GM19239 (cell line): ENCODE measurements at regions not wholly inside any gene's neighbourhood (a gene's known extent, or its start where the extent isn't known, plus 50 kb on each side); places are given as distances from the start of the nearest gene placed in this dataset.

Source experiments
- DNase-seq: peaks from one replicate; pipeline ENCODE4 v3.0.0; 2011; ENCODE audit warnings: low spot score; ENCODE audit not compliant: insufficient read length
- FAIRE-seq: peaks from 2 replicates; lab custom pipeline; 2011; peaks lifted over from hg19 to GRCh38; lab: Jason Lieb, UNC

DNA sequence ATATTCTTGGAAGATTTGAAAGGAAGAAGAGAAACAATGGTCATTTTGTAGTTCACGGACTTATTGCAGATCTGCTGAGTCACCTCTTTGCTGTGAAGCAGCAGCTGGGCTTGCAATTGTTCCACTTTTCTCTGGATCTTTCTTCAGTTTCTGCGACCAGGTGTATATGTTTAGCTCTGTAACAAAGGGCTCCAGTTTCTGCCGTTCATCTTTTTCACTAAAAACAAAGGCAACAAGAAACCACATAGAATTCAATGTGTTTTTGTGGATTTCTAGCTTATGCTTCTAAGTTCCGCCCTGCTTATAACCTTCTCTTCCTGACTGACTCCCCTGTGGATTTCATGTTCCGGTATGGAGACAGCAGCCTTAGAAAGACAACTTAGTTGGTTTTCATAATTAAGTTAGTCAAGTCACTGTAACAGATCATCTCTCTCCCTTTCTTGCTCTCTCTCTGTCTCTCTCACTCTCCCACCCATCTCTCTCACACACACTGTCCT, 121.6 kb upstream of the EPHA5 start:
- no peak for FAIRE-seq
- no peak for DNase-seq

DNA sequence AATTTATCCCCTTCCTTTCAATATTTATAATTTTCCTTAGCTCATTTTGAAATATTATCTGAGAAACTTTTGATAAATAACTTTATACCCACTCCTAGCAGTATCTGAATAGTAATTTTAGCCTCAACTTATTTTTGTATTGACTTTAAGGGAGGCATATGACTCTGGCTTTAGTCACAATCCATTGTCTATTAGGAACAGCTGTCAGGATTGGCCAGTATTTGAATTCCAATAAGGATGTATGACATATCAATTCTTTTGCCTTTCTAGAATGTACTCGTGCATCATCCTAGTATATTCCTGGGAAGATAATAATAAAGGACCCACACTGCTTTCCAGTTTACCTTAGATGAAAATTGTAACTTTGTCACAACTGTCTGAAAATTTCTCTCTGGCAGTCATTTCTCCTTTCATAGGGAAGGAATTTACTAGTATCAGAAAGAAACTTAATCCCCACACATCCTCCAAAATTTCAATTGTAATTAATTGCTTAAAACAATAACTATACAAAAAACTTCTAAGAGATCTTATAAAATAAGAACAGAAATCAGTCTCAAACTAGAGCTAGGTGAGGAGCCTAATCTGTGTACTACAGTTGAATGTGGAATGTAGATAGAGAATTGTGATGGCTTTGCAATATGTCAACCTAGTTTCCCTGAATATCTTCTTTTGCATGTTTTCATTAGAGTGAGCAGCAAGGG, 121.0 kb upstream of the EPHA5 start:
- DNase-seq (no peak), FAIRE-seq (no peak)

- FAIRE-seq (no peak), DNase-seq (no peak)
Measured at GRCh38 chr4:65789805-65790204, 119.5 kb upstream of the EPHA5 start.

DNA sequence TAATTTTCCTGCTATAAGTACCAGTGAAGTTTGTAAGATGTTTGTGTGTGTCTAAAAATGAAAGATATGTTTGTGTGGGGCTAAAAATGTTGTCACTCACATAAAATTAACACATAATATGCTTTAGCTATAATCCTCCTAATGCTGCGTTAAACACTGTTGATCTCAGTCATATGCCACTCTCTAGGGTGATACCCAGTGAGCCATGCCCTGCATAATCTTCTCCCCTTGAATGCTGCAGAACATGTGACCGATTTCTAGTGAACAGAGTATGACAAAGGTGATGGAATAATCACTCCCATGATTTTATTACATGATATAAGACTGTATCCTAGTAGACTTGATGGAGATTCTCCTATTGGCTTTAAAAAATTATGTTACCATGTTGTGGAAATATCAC, 119.1 kb upstream of the EPHA5 start:
- FAIRE-seq (no peak), DNase-seq (no peak)

GRCh38 chr4:65777270-65777669, 107.0 kb upstream of the EPHA5 start:
- DNase-seq: no peak
- FAIRE-seq: no peak

- DNase-seq: no peak
- FAIRE-seq: no peak
Measured at GRCh38 chr4:65773636-65774035, 103.3 kb upstream of the EPHA5 start.

GRCh38 chr4:65747386-65747785, 77.1 kb upstream of the EPHA5 start:
- FAIRE-seq: no peak
- no peak for DNase-seq

GRCh38 chr4:65738134-65738533, 67.8 kb upstream of the EPHA5 start:
- FAIRE-seq (no peak), DNase-seq (no peak)

GRCh38 chr4:65737672-65738071, 67.4 kb upstream of the EPHA5 start:
- no peak for DNase-seq
- no peak for FAIRE-seq

- no peak for DNase-seq
- no peak for FAIRE-seq
Measured at GRCh38 chr4:65724973-65725372, 54.7 kb upstream of the EPHA5 start.
